HEK293 (cell line): ENCODE measurements at regions not wholly inside any gene's neighbourhood (a gene's known extent, or its start where the extent isn't known, plus 50 kb on each side); places are given as distances from the start of the nearest gene placed in this dataset.

Source experiments
- CTCF ChIA-PET: fragments of 350-600 bp; formaldehyde crosslinking; extraction: SDS; loops from one replicate; lab custom pipeline; 2021; ENCODE audit warnings: antibody characterized with exemption; lab: Yijun Ruan, JAX
- POLR2A ChIA-PET: fragments of 300-600 bp; formaldehyde crosslinking; extraction: SDS; loops from one replicate; lab custom pipeline; 2020; ENCODE audit warnings: antibody characterized with exemption, inconsistent platforms; lab: Yijun Ruan, JAX
- H3K27ac ChIP-seq: fragments of 200-500 bp; sonication (Bioruptor generic); 2 replicates; pipeline ENCODE4 v1.5.1; 2014; ENCODE audit warnings: low read depth, low read length, control low read depth, inconsistent platforms; ENCODE audit errors: extremely low read depth
- H3K36me3 ChIP-seq, 2 experiments: fragments of 200-500 bp in 1 of 2; sonication (Bioruptor generic) in 1 of 2; 1 replicate in 1 of 2; 2 replicates in 1 of 2; pipeline ENCODE4 v1.5.1; 2014 to 2017; ENCODE audit warnings: inconsistent platforms in 2 of 2, low read length in 2 of 2; ENCODE audit not compliant: control insufficient read depth in 2 of 2, insufficient read depth in 1 of 2
- H3K4me1 ChIP-seq: fragments of 200-500 bp; sonication (Bioruptor generic); 2 replicates; pipeline ENCODE4 v1.5.1; 2014; ENCODE audit warnings: mild to moderate bottlenecking, low read length, inconsistent platforms; ENCODE audit not compliant: control insufficient read depth, insufficient read depth
- H3K4me3 ChIP-seq: 2 replicates; pipeline ENCODE4 v1.5.1; 2011; ENCODE audit warnings: low read depth, mild to moderate bottlenecking, control low read depth, low read length, moderate library complexity
- H3K9me3 ChIP-seq: fragments of 200-500 bp; sonication (Bioruptor generic); 2 replicates; pipeline ENCODE4 v1.5.1; 2014; ENCODE audit warnings: low read depth, low read length, inconsistent platforms; ENCODE audit not compliant: control insufficient read depth, insufficient read depth
- EGR2 ChIP-seq: fragments of 450-650 bp; formaldehyde crosslinking; IDR thresholded peaks from 2 replicates; pipeline ENCODE4 v1.5.1; 2016; ENCODE audit warnings: low read depth, missing biosample characterization, missing genetic modification characterization
- KLF7 ChIP-seq: fragments of 450-650 bp; formaldehyde crosslinking; IDR thresholded peaks from 2 replicates; pipeline ENCODE4 v1.5.1; 2016; ENCODE audit warnings: missing biosample characterization, missing genetic modification characterization, borderline replicate concordance
- MYNN ChIP-seq: fragments of 450-650 bp; formaldehyde crosslinking; IDR thresholded peaks from 2 replicates; pipeline ENCODE4 v1.5.1; 2016; ENCODE audit warnings: missing biosample characterization, missing genetic modification characterization, borderline replicate concordance
- OVOL3 ChIP-seq: fragments of 450-650 bp; formaldehyde crosslinking; IDR thresholded peaks from 2 replicates; pipeline ENCODE4 v1.5.1; 2016; ENCODE audit warnings: missing biosample characterization, missing genetic modification characterization
- ZBTB8A ChIP-seq: fragments of 450-650 bp; formaldehyde crosslinking; IDR thresholded peaks from 2 replicates; pipeline ENCODE4 v1.5.1; 2016; ENCODE audit warnings: missing biosample characterization, missing genetic modification characterization
- ZNF121 ChIP-seq: fragments of 450-650 bp; formaldehyde crosslinking; IDR thresholded peaks from 2 replicates; pipeline ENCODE4 v1.5.1; 2016; ENCODE audit warnings: missing biosample characterization, missing genetic modification characterization
- ZNF302 ChIP-seq: fragments of 450-650 bp; formaldehyde crosslinking; IDR thresholded peaks from 2 replicates; pipeline ENCODE4 v1.5.1; 2016; ENCODE audit warnings: missing biosample characterization, missing genetic modification characterization, low read depth
- ZNF311 ChIP-seq: fragments of 450-650 bp; formaldehyde crosslinking; IDR thresholded peaks from 2 replicates; pipeline ENCODE4 v1.5.1; 2017; ENCODE audit warnings: missing biosample characterization, missing genetic modification characterization, borderline replicate concordance
- ZNF354C ChIP-seq: fragments of 450-650 bp; formaldehyde crosslinking; IDR thresholded peaks from 2 replicates; pipeline ENCODE4 v1.5.1; 2016; ENCODE audit warnings: missing biosample characterization, missing genetic modification characterization, low read depth, borderline replicate concordance
- ZNF549 ChIP-seq: fragments of 450-650 bp; IDR thresholded peaks from 2 replicates; pipeline ENCODE4 v1.5.1; 2018; ENCODE audit warnings: missing biosample characterization, missing genetic modification characterization, mild to moderate bottlenecking, inconsistent platforms, moderate library complexity
- ZNF558 ChIP-seq: fragments of 450-650 bp; formaldehyde crosslinking; IDR thresholded peaks from 2 replicates; pipeline ENCODE4 v1.5.1; 2016; ENCODE audit warnings: missing biosample characterization, missing genetic modification characterization
- ZNF830 ChIP-seq: fragments of 450-650 bp; IDR thresholded peaks from 2 replicates; pipeline ENCODE4 v1.5.0; 2018; ENCODE audit warnings: missing biosample characterization, missing genetic modification characterization, low read depth, mild to moderate bottlenecking, moderate library complexity
- TF ChIP-seq, protein P1 (sequence below): fragments of 450-650 bp; formaldehyde crosslinking; IDR thresholded peaks from 2 replicates; pipeline ENCODE4 v1.5.1; 2016; ENCODE audit warnings: missing biosample characterization, missing genetic modification characterization
- TF ChIP-seq, protein P2 (sequence below): fragments of 450-650 bp; formaldehyde crosslinking; IDR thresholded peaks from 2 replicates; pipeline ENCODE4 v1.5.0; 2017; ENCODE audit warnings: missing biosample characterization, missing genetic modification characterization, borderline replicate concordance
- TF ChIP-seq, protein P3 (sequence below): fragments of 450-650 bp; formaldehyde crosslinking; IDR thresholded peaks from 2 replicates; pipeline ENCODE4 v1.5.1; 2016; ENCODE audit warnings: missing biosample characterization, missing genetic modification characterization
- TF ChIP-seq, protein P4 (sequence below): fragments of 450-650 bp; formaldehyde crosslinking; IDR thresholded peaks from 2 replicates; pipeline ENCODE4 v1.5.1; 2016; ENCODE audit warnings: missing biosample characterization, missing genetic modification characterization

DNA sequence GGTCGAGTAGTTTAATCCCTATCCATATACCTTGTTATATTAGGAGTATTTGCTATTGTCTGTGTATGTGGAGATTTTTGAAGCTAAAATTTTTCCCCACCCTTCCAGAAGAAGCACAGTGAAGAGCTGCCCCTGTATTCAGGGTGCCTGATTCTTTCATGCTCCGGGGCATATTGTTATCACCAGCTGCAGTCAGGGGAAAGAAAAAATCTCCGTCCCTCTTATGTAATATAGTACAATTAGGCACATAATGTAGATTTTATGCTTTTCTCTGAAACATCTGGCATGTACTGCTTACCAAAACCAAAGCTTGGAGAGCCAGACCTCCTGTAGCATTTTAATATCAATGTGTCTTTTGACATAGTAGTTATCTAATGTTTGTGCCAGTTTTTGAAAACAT lies 214.9 kb upstream of the EDNRB start:
- no peaks in the 10 kb centered on the region for H3K36me3 ChIP-seq
- H3K4me3 ChIP-seq: no peak overlapping the region
- H3K4me1 ChIP-seq: no peaks in the 10 kb centered on the region
- H3K9me3 ChIP-seq: no peaks in the 10 kb centered on the region
- H3K27ac ChIP-seq: no peak overlapping the region
- POLR2A ChIA-PET: no interaction called here
- TF ChIP-seq OVOL3: no peak
- TF ChIP-seq ZNF558 (tag by site-specific recombination): no peak
- TF ChIP-seq EGR2 (tag by site-specific recombination): no peak
- no peak for TF ChIP-seq ZNF121 (tag by site-specific recombination)
- no peak for TF ChIP-seq ZNF830 (tag by site-specific recombination)
- TF ChIP-seq, protein P1, sequence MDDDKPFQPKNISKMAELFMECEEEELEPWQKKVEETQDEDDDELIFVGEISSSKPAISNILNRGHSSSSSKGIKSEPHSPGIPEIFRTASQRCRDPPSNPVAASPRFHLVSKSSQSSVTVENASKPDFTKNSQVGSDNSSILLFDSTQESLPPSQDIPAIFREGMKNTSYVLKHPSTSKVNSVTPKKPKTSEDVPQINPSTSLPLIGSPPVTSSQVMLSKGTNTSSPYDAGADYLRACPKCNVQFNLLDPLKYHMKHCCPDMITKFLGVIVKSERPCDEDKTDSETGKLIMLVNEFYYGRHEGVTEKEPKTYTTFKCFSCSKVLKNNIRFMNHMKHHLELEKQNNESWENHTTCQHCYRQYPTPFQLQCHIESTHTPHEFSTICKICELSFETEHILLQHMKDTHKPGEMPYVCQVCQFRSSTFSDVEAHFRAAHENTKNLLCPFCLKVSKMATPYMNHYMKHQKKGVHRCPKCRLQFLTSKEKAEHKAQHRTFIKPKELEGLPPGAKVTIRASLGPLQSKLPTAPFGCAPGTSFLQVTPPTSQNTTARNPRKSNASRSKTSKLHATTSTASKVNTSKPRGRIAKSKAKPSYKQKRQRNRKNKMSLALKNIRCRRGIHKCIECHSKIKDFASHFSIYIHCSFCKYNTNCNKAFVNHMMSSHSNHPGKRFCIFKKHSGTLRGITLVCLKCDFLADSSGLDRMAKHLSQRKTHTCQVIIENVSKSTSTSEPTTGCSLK (tag by site-specific recombination): no peak
- TF ChIP-seq, protein P2, sequence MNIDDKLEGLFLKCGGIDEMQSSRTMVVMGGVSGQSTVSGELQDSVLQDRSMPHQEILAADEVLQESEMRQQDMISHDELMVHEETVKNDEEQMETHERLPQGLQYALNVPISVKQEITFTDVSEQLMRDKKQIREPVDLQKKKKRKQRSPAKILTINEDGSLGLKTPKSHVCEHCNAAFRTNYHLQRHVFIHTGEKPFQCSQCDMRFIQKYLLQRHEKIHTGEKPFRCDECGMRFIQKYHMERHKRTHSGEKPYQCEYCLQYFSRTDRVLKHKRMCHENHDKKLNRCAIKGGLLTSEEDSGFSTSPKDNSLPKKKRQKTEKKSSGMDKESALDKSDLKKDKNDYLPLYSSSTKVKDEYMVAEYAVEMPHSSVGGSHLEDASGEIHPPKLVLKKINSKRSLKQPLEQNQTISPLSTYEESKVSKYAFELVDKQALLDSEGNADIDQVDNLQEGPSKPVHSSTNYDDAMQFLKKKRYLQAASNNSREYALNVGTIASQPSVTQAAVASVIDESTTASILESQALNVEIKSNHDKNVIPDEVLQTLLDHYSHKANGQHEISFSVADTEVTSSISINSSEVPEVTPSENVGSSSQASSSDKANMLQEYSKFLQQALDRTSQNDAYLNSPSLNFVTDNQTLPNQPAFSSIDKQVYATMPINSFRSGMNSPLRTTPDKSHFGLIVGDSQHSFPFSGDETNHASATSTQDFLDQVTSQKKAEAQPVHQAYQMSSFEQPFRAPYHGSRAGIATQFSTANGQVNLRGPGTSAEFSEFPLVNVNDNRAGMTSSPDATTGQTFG (tag by site-specific recombination): no peak
- TF ChIP-seq KLF7: no peak
- no peak for TF ChIP-seq ZBTB8A (tag by site-specific recombination)
- TF ChIP-seq, protein P3, sequence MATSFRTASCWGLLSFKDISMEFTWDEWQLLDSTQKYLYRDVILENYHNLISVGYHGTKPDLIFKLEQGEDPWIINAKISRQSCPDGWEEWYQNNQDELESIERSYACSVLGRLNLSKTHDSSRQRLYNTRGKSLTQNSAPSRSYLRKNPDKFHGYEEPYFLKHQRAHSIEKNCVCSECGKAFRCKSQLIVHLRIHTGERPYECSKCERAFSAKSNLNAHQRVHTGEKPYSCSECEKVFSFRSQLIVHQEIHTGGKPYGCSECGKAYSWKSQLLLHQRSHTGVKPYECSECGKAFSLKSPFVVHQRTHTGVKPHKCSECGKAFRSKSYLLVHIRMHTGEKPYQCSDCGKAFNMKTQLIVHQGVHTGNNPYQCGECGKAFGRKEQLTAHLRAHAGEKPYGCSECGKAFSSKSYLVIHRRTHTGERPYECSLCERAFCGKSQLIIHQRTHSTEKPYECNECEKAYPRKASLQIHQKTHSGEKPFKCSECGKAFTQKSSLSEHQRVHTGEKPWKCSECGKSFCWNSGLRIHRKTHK: no peak
- TF ChIP-seq, protein P4, sequence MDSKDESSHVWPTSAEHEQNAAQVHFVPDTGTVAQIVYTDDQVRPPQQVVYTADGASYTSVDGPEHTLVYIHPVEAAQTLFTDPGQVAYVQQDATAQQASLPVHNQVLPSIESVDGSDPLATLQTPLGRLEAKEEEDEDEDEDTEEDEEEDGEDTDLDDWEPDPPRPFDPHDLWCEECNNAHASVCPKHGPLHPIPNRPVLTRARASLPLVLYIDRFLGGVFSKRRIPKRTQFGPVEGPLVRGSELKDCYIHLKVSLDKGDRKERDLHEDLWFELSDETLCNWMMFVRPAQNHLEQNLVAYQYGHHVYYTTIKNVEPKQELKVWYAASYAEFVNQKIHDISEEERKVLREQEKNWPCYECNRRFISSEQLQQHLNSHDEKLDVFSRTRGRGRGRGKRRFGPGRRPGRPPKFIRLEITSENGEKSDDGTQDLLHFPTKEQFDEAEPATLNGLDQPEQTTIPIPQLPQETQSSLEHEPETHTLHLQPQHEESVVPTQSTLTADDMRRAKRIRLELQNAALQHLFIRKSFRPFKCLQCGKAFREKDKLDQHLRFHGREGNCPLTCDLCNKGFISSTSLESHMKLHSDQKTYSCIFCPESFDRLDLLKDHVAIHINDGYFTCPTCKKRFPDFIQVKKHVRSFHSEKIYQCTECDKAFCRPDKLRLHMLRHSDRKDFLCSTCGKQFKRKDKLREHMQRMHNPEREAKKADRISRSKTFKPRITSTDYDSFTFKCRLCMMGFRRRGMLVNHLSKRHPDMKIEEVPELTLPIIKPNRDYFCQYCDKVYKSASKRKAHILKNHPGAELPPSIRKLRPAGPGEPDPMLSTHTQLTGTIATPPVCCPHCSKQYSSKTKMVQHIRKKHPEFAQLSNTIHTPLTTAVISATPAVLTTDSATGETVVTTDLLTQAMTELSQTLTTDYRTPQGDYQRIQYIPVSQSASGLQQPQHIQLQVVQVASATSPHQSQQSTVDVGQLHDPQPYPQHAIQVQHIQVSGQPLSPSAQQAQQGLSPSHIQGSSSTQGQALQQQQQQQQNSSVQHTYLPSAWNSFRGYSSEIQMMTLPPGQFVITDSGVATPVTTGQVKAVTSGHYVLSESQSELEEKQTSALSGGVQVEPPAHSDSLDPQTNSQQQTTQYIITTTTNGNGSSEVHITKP (tag by site-specific recombination): no peak
- TF ChIP-seq ZNF549 (tag by site-specific recombination): no peak
- TF ChIP-seq ZNF302 (tag by site-specific recombination): no peak
- TF ChIP-seq ZNF311 (tag by site-specific recombination): no peak
- TF ChIP-seq ZNF354C: no peak
- TF ChIP-seq MYNN (tag by site-specific recombination): no peak
- TF ChIP-seq, all 188 proteins: peak for 0
- CTCF ChIA-PET: interaction anchor here (0.6 to 1.6 kb wide), 4 partner anchors 13 to 1523 kb away, joined by 3 to 5 read pairs (median 4); no protein-coding TSS in a partner anchor
